Aorta (tissue), 5 donors: ENCODE measurements at regions not wholly inside any gene's neighbourhood (a gene's known extent, or its start where the extent isn't known, plus 50 kb on each side); places are given as distances from the start of the nearest gene placed in this dataset.
A peak's percentile ranks its signal among the peaks of the same experiment; 100 is the strongest.
"Not testable (repeated sequence)": the region's sequence is repeated elsewhere in the genome, so short reads cannot be mapped to it uniquely, and the experiment has no call there.

ENCODE experiments used
- ATAC-seq: fragments of 200-7000 bp; cut with Tn5 transposase; one replicate; pipeline ENCODE4 v1.9.1; 2022; ENCODE audit warnings: moderate library complexity; ENCODE audit not compliant: low FRiP score
- DNase-seq, 2 donors: peaks; one replicate each; pipeline ENCODE4 v3.0.0-alpha.2; 2020
- H3K27ac ChIP-seq, 2 donors: one replicate each; pipeline ENCODE4 v1.5.1; 2013; ENCODE audit warnings: low read length in 2 of 2, mild to moderate bottlenecking in 2 of 2, moderate library complexity in 2 of 2, control low read depth in 1 of 2, inconsistent platforms in 1 of 2, low read depth in 1 of 2
- H3K27me3 ChIP-seq, 2 donors: one replicate each; pipeline ENCODE4 v1.6.1; 2013; ENCODE audit warnings: control low read depth in 1 of 2, low read length in 1 of 2, mild to moderate bottlenecking in 1 of 2, moderate library complexity in 1 of 2; ENCODE audit not compliant: insufficient read depth in 2 of 2, control insufficient read depth in 1 of 2
- H3K36me3 ChIP-seq, 2 donors: one replicate each; pipeline ENCODE4 v1.6.1; 2013; ENCODE audit warnings: control low read depth in 1 of 2, low read length in 1 of 2, mild to moderate bottlenecking in 1 of 2; ENCODE audit not compliant: insufficient read depth in 2 of 2, control insufficient read depth in 1 of 2
- H3K4me1 ChIP-seq, 2 donors: one replicate each; pipeline ENCODE4 v1.6.1; 2013; ENCODE audit warnings: low read length in 2 of 2, control low read depth in 1 of 2, mild to moderate bottlenecking in 1 of 2, moderate library complexity in 1 of 2; ENCODE audit not compliant: insufficient read depth in 2 of 2, control insufficient read depth in 1 of 2
- H3K4me3 ChIP-seq, 2 donors: one replicate each; pipeline ENCODE4 v1.5.1; 2013; ENCODE audit warnings: low read length in 2 of 2, control low read depth in 1 of 2, mild to moderate bottlenecking in 1 of 2
- H3K9me3 ChIP-seq: one replicate; pipeline ENCODE4 v1.6.1; 2013; ENCODE audit warnings: mild to moderate bottlenecking, low read length; ENCODE audit not compliant: control insufficient read depth
- WGBS, 2 donors: extraction: QIAGEN DNeasy Blood & Tissue Kit; methylation state at CpG; one replicate each; pipeline ENCODE4 v1.1.7; 2013; 5-methylcytosine and 5-hydroxymethylcytosine counted together
- intact Hi-C, 2 donors: fragments of 100-400 bp; cut with DNase I; formaldehyde crosslinking; loops; one replicate each; pipeline versions ENCODE4 v1.14.2 to v1.15.0; 2022
- donor health status: healthy with polysubstance abuse.
- donor health status: Bipolar disorder and iron deficiency.
- donor health status: DM: no; HTN: no; CAD: no.
- donor health status: DM: no; HTN: no; CAD: no.
- donor health status: DM: yes; HTN: yes; CAD: no.

- intact Hi-C loops = no loop called here
- Histone ChIP-seq H3K4me3 (no peak overlapping the region), H3K27me3 (no peaks in the 10 kb centered on the region), H3K27ac (no peak overlapping the region), H3K4me1 (no peaks in the 10 kb centered on the region), H3K9me3 (peaks cover 6% of the 10 kb centered on the region), H3K36me3 (no peaks in the 10 kb centered on the region)
- ATAC-seq (no peak), DNase-seq (peak in 1 of 2 donors; percentile 26)
- 88 to 93% methylated on average over 6 of the region's 6 CpGs for WGBS, 2 donors
Measured at GRCh38 chr15:25170781-25171110, 216.0 kb downstream of the SNRPN start.

DNA sequence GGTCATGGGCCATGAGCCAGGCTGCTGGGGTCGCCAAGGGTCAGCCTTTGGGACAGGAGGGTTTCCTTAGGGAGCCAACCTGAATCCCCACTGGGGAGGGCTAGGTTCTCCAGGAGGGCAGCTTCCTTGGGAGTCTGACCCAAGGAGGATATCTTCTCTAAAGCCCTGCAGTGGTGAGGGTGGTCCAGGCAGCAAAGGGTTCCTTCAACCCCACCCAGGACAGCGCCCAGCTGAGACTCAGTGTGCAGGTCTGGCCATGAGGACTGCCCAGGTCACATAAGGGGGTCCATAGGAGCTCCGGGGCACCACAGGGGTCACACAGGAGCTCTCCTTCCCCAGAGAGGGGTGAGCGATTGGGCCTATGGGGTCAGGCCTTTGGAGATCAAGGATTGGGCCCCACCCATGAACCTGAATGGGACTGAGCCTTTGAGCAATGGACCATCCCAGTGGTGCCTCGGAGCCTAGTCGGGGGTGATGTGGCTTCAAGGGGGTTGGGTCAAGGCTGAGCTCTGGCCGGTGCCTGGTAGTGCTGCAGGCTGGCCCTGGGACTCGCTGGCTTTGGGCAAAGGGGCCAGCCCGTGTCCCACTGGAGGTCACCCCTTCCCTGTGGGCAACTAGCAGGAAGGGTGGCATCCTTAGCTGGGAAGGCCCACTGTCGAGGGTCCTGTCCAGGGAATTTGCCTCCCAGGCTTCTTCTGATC, 216.5 kb downstream of the SNRPN start:
- Histone ChIP-seq H3K4me1 (no peaks in the 10 kb centered on the region), H3K27me3 (no peaks in the 10 kb centered on the region), H3K4me3 (no peak overlapping the region), H3K27ac (no peak overlapping the region), H3K9me3 (peaks cover 8% of the 10 kb centered on the region), H3K36me3 (no peaks in the 10 kb centered on the region)
- ATAC-seq (no peak), DNase-seq (peak; percentile 31 to 58)
- intact Hi-C loops = no loop called here
- 78 to 87% methylated on average over 10 of the region's 10 CpGs for WGBS, 2 donors

DNA sequence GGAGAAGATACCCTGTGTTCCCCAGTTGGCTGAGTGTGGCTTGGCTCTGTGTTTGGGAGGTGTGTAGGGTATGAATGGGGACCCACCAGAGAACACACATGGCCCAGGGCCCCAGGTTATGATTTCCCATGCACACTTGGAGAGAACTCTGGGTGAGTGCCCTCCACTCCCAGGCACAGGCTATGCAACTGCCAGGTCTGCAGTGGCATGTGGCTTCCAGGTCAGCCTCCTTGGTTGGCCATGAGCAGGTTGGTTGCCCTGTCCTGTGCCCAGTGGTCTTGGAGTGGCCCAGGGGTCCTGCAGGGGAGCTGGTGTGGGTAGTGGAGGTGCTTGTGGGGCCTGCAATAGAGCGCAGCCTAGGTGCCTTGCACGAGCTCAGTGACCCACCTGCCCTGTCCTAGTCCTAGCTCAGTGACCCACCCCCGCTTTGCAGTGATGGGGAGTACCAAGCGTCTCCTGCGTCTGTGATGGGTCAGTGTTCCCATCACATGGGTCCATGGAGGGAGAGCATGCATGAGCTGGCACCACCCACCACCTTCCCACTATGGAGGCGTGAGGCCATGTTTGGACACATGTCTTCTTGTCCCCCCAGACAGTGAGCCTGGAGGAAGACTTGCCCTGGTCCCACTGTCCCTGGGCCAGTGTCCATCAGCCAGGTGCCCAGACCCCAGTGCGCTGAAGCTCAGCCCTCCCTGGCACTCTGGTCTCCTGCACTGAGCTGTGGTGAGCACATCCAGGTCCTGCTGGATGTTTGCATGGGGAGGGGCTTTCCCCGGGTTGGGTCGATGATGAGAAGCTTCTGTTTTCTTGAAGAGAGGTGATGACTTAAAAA, 217.3 kb downstream of the SNRPN start:
- Histone ChIP-seq H3K4me3 (no peak overlapping the region), H3K36me3 (no peaks in the 10 kb centered on the region), H3K4me1 (no peaks in the 10 kb centered on the region), H3K9me3 (peaks cover 8% of the 10 kb centered on the region), H3K27ac (no peak overlapping the region), H3K27me3 (no peaks in the 10 kb centered on the region)
- 93% methylated on average over 9 of the region's 9 CpGs for WGBS, 2 donors
- intact Hi-C loops = no loop called here
- DNase-seq (peak in 1 of 2 donors; percentile 59), ATAC-seq (no peak)

GRCh38 chr15:25172691-25173090, 217.9 kb downstream of the SNRPN start:
- ATAC-seq = no peak
- Histone ChIP-seq H3K36me3 (no peaks in the 10 kb centered on the region), H3K27ac (no peak overlapping the region), H3K4me1 (no peaks in the 10 kb centered on the region), H3K4me3 (no peak overlapping the region), H3K9me3 (peaks cover 8% of the 10 kb centered on the region), H3K27me3 (no peaks in the 10 kb centered on the region)
- intact Hi-C loops = no loop called here
- 85 to 86% methylated on average over 6 of the region's 6 CpGs for WGBS, 2 donors
- DNase-seq = peak; percentile 29 to 43

- Histone ChIP-seq H3K9me3 (peaks cover 8% of the 10 kb centered on the region), H3K4me1 (no peaks in the 10 kb centered on the region), H3K27me3 (no peaks in the 10 kb centered on the region), H3K36me3 (no peaks in the 10 kb centered on the region), H3K27ac (no peak overlapping the region), H3K4me3 (no peak overlapping the region)
- DNase-seq (peak; percentile 12 to 47), ATAC-seq (no peak)
- intact Hi-C loops = no loop called here
- 88 to 91% methylated on average over 13 of the region's 13 CpGs for WGBS, 2 donors
Measured at GRCh38 chr15:25173241-25174028, 218.6 kb downstream of the SNRPN start.

GRCh38 chr15:25174149-25174548, 219.4 kb downstream of the SNRPN start:
- intact Hi-C loops, H3K27ac ChIP-seq, ATAC-seq, H3K27me3 ChIP-seq, H3K9me3 ChIP-seq, DNase-seq, H3K4me3 ChIP-seq, H3K36me3 ChIP-seq, H3K4me1 ChIP-seq: not testable (repeated sequence)
- 87% methylated on average over 10 of the region's 10 CpGs for WGBS, 2 donors

GRCh38 chr15:25175033-25175788, 220.4 kb downstream of the SNRPN start:
- ATAC-seq (no peak), DNase-seq (peak; percentile 26 to 57)
- Histone ChIP-seq H3K36me3 (no peaks in the 10 kb centered on the region), H3K4me3 (no peak overlapping the region), H3K9me3 (peaks cover 8% of the 10 kb centered on the region), H3K27ac (no peak overlapping the region), H3K27me3 (no peaks in the 10 kb centered on the region), H3K4me1 (no peaks in the 10 kb centered on the region)
- 87 to 93% methylated on average over 8 of the region's 8 CpGs for whole genome bisulfite sequencing, 2 donors
- intact Hi-C loops = no loop called here
